Sigmoid colon (tissue), 4 donors: ENCODE measurements at regions not wholly inside any gene's neighbourhood (a gene's known extent, or its start where the extent isn't known, plus 50 kb on each side); places are given as distances from the start of the nearest gene placed in this dataset.
A peak's percentile ranks its signal among the peaks of the same experiment; 100 is the strongest.

Experiments used
- EP300 ChIP-seq, 4 donors: sonication (generic); formaldehyde crosslinking; IDR thresholded peaks; one replicate each; pipeline ENCODE4 v1.6.1; 2017; ENCODE audit warnings: antibody characterized with exemption in 4 of 4
- POLR2AphosphoS5 ChIP-seq, 4 donors: sonication (generic); formaldehyde crosslinking; IDR thresholded peaks; one replicate each; pipeline ENCODE4 v1.6.1; 2017; ENCODE audit warnings: antibody characterized with exemption in 4 of 4
- TF ChIP-seq, protein P1 (sequence below), 4 experiments: fragments of 450-650 bp in 3 of 4; fragments of 200-600 bp in 1 of 4; IDR thresholded peaks; one replicate each; pipeline ENCODE4 v1.5.1; 2016 to 2019; ENCODE audit warnings: antibody characterized with exemption in 4 of 4, mild to moderate bottlenecking in 3 of 4, moderate library complexity in 2 of 4

DNA sequence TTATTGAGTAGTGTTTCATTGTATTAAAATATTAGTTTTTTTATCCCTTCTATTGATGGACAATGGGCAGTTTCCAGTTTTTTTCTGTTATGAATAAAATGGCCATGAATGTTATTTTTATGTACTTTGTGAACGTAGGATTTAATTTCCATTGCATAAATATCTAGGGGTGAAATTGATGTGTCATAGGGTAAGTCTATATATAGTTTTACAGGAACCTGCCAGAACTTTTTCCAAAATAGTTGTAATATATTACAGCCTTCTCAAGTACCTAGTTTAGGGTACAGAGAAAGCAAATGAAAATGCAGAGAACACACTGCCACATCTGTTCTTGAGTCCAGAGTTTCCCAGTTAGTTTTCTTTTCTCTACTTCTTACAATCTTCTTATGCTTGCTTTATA lies 378.6 kb downstream of the MEIS1 start:
- TF ChIP-seq POLR2AphosphoS5 (IDR thresholded peaks at IDR 0.05) (peak; percentile 23 to 56 (median 50)), EP300 (IDR thresholded peaks at IDR 0.05) (peak; percentile 43 to 74 (median 54))
- TF ChIP-seq, protein P1, sequence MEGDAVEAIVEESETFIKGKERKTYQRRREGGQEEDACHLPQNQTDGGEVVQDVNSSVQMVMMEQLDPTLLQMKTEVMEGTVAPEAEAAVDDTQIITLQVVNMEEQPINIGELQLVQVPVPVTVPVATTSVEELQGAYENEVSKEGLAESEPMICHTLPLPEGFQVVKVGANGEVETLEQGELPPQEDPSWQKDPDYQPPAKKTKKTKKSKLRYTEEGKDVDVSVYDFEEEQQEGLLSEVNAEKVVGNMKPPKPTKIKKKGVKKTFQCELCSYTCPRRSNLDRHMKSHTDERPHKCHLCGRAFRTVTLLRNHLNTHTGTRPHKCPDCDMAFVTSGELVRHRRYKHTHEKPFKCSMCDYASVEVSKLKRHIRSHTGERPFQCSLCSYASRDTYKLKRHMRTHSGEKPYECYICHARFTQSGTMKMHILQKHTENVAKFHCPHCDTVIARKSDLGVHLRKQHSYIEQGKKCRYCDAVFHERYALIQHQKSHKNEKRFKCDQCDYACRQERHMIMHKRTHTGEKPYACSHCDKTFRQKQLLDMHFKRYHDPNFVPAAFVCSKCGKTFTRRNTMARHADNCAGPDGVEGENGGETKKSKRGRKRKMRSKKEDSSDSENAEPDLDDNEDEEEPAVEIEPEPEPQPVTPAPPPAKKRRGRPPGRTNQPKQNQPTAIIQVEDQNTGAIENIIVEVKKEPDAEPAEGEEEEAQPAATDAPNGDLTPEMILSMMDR (IDR thresholded peaks at IDR 0.05) = no peak
